CD14-positive monocyte (primary cell): ENCODE measurements at regions not wholly inside any gene's neighbourhood (a gene's known extent, or its start where the extent isn't known, plus 50 kb on each side); places are given as distances from the start of the nearest gene placed in this dataset.

Experiments
- DNase-seq, 3 donors: peaks; one replicate each; pipeline ENCODE4 v3.0.0-alpha.2; 2011 to 2022
- H2AFZ ChIP-seq: 2 replicates; pipeline ENCODE4 v1.6.0; 2012; ENCODE audit warnings: mild to moderate bottlenecking, low read depth, low read length, inconsistent platforms; ENCODE audit not compliant: insufficient read depth, poor library complexity, severe bottlenecking
- H3K27ac ChIP-seq, 2 donors: 1 replicate in 1 of 2; 2 replicates in 1 of 2; pipeline ENCODE4 v1.5.1; 2012 to 2013; ENCODE audit warnings: low read length in 2 of 2, control low read depth in 1 of 2, inconsistent platforms in 1 of 2, low read depth in 1 of 2, mild to moderate bottlenecking in 1 of 2
- H3K27me3 ChIP-seq, 2 donors: one replicate each; pipeline versions ENCODE4 v1.6.0 to v1.6.1; 2011 to 2013; ENCODE audit warnings: low read length in 2 of 2; ENCODE audit not compliant: control insufficient read depth in 2 of 2, insufficient read depth in 2 of 2
- H3K36me3 ChIP-seq, 2 donors: replicated peaks in 1 of 2; 1 replicate in 1 of 2; 2 replicates in 1 of 2; pipeline versions ENCODE4 v1.5.1 to v1.6.1; 2012 to 2013; ENCODE audit warnings: low read length in 2 of 2, control low read depth in 1 of 2, inconsistent platforms in 1 of 2, mild to moderate bottlenecking in 1 of 2; ENCODE audit not compliant: insufficient read depth in 2 of 2, control insufficient read depth in 1 of 2
- H3K4me1 ChIP-seq, 2 donors: 1 replicate in 1 of 2; 2 replicates in 1 of 2; pipeline versions ENCODE4 v1.5.1 to v1.6.1; 2012 to 2013; ENCODE audit warnings: low read length in 2 of 2, control low read depth in 1 of 2, inconsistent platforms in 1 of 2, mild to moderate bottlenecking in 1 of 2, moderate library complexity in 1 of 2; ENCODE audit not compliant: insufficient read depth in 2 of 2, control insufficient read depth in 1 of 2
- H3K4me2 ChIP-seq: replicated peaks from 2 replicates; pipeline ENCODE3; 2012; ENCODE audit warnings: low read length, moderate library complexity, mild to moderate bottlenecking; ENCODE audit not compliant: poor library complexity, severe bottlenecking; ENCODE audit errors: extremely low read depth
- H3K4me3 ChIP-seq, 3 experiments: fragments of 200-600 bp in 1 of 3; sonication (generic) in 1 of 3; replicated peaks in 1 of 3; 1 replicate in 2 of 3; 2 replicates in 1 of 3; pipeline ENCODE4 v1.5.1; 2011 to 2013; ENCODE audit warnings: low read length in 3 of 3, mild to moderate bottlenecking in 3 of 3, control low read depth in 2 of 3, low read depth in 2 of 3, inconsistent platforms in 1 of 3, moderate library complexity in 1 of 3
- H3K79me2 ChIP-seq: 2 replicates; pipeline ENCODE4 v1.6.0; 2012; ENCODE audit warnings: mild to moderate bottlenecking, control low read depth, inconsistent platforms, low read length, moderate library complexity; ENCODE audit not compliant: insufficient read depth
- H3K9ac ChIP-seq: 2 replicates; pipeline ENCODE4 v1.6.0; 2017; ENCODE audit warnings: low read length, mild to moderate bottlenecking; ENCODE audit not compliant: insufficient read depth, poor library complexity, severe bottlenecking
- H3K9me3 ChIP-seq, 2 donors: replicated peaks in 1 of 2; 1 replicate in 1 of 2; 2 replicates in 1 of 2; pipeline versions ENCODE4 v1.5.1 to v1.6.1; 2012 to 2013; ENCODE audit warnings: low read length in 2 of 2, control low read depth in 1 of 2; ENCODE audit not compliant: control insufficient read depth in 1 of 2, insufficient read depth in 1 of 2
- H4K20me1 ChIP-seq: 2 replicates; pipeline ENCODE4 v1.6.0; 2012; ENCODE audit warnings: mild to moderate bottlenecking, low read length, control low read depth, moderate library complexity; ENCODE audit not compliant: insufficient read depth
- H3K27ac Mint-ChIP-seq, 7 donors: one replicate each; pipeline ENCODE4 v1.8.0; 2020; ENCODE audit warnings: mild to moderate bottlenecking in 7 of 7, mixed read lengths in 7 of 7, moderate library complexity in 6 of 7, inconsistent platforms in 2 of 7
- H3K27me3 Mint-ChIP-seq, 3 donors: one replicate each; pipeline ENCODE4 v1.8.0; 2021 to 2022; ENCODE audit warnings: low read depth in 3 of 3, mild to moderate bottlenecking in 3 of 3, mixed read lengths in 3 of 3, moderate library complexity in 3 of 3, inconsistent platforms in 1 of 3
- H3K36me3 Mint-ChIP-seq, 2 donors: one replicate each; pipeline ENCODE4 v1.8.0; 2020; ENCODE audit warnings: mixed read lengths in 2 of 2, inconsistent platforms in 1 of 2, mild to moderate bottlenecking in 1 of 2
- H3K4me1 Mint-ChIP-seq: one replicate; pipeline ENCODE4 v1.8.0; 2020; ENCODE audit warnings: mild to moderate bottlenecking, mixed read lengths
- H3K4me3 Mint-ChIP-seq, 2 donors: one replicate each; pipeline ENCODE4 v1.8.0; 2020; ENCODE audit warnings: mild to moderate bottlenecking in 2 of 2, mixed read lengths in 2 of 2, moderate library complexity in 1 of 2
- H3K9me3 Mint-ChIP-seq, 7 donors: one replicate each; pipeline ENCODE4 v1.8.0; 2020 to 2022; ENCODE audit warnings: mixed read lengths in 7 of 7, mild to moderate bottlenecking in 6 of 7, moderate library complexity in 6 of 7, inconsistent platforms in 2 of 7
- CTCF ChIP-seq: fragments of 200-600 bp; IDR thresholded peaks from one replicate; pipeline ENCODE4 v1.8.0; 2022; ENCODE audit warnings: antibody characterized with exemption, mild to moderate bottlenecking
- WGBS: methylation state at CpG from one replicate; pipeline ENCODE4 v1.1.5; 2013; ENCODE audit warnings: missing lambda C conversion rate; ENCODE audit not compliant: insufficient coverage; 5-methylcytosine and 5-hydroxymethylcytosine counted together
- intact Hi-C, 2 donors: fragments of 100-400 bp; cut with micrococcal nuclease; formaldehyde crosslinking; loops; one replicate each; pipeline versions ENCODE4 v1.15.0 to v1.15.1; 2023

- Histone ChIP-seq H3K27ac (no peak overlapping the region), H2AFZ (no peak overlapping the region), H3K4me1 (no peaks in the 10 kb centered on the region), H3K36me3 (no peaks in the 10 kb centered on the region), H3K9ac (no peak overlapping the region), H3K4me2 (no peak overlapping the region), H3K9me3 (no peaks in the 10 kb centered on the region), H3K27me3 (no peaks in the 10 kb centered on the region), H4K20me1 (no peaks in the 10 kb centered on the region), H3K4me3 (no peak overlapping the region), H3K79me2 (no peaks in the 10 kb centered on the region)
- 58% methylated on average over 2 of the region's 2 CpGs for WGBS
- H3K4me1 Mint-ChIP-seq = peaks cover 8% of the 10 kb centered on the region
- DNase-seq = no peak
- TF ChIP-seq CTCF = no peak
- intact Hi-C loops = no loop called here
- no peak overlapping the region for H3K27ac Mint-ChIP-seq
- no peak overlapping the region for H3K4me3 Mint-ChIP-seq
- H3K9me3 Mint-ChIP-seq = peaks cover 0 to 2% (median 0%) of the 10 kb centered on the region in 7 donors
- no peaks in the 10 kb centered on the region for H3K36me3 Mint-ChIP-seq
- H3K27me3 Mint-ChIP-seq = no peaks in the 10 kb centered on the region
These were observed 254.8 kb downstream of the PHF14 start for GRCh38 chr7:11228515-11228914.

GRCh38 chr7:11231190-11231589 lies 257.5 kb downstream of the PHF14 start:
- no peak for TF ChIP-seq CTCF
- WGBS = no CpG with 5 or more reads among the region's 1 CpG
- H3K9me3 Mint-ChIP-seq = peaks cover 0 to 8% (median 6%) of the 10 kb centered on the region in 7 donors

More at GRCh38 chr7:11231190-11231589, 257.5 kb downstream of the PHF14 start:
- Histone ChIP-seq H3K79me2 (no peaks in the 10 kb centered on the region), H3K4me3 (no peak overlapping the region), H3K27ac (no peak overlapping the region), H3K4me2 (no peak overlapping the region), H3K36me3 (no peaks in the 10 kb centered on the region), H3K9ac (no peak overlapping the region), H3K27me3 (no peaks in the 10 kb centered on the region), H3K4me1 (no peaks in the 10 kb centered on the region), H2AFZ (no peak overlapping the region), H3K9me3 (no peaks in the 10 kb centered on the region), H4K20me1 (no peaks in the 10 kb centered on the region)
- Mint-ChIP-seq H3K4me3 (no peak overlapping the region), H3K4me1 (peaks cover 3% of the 10 kb centered on the region), H3K27ac (no peak overlapping the region), H3K27me3 (no peaks in the 10 kb centered on the region), H3K36me3 (no peaks in the 10 kb centered on the region)
- intact Hi-C loops = no loop called here
- DNase-seq = no peak
